Right atrium auricular region (tissue), 2 donors: ENCODE measurements at regions not wholly inside any gene's neighbourhood (a gene's known extent, or its start where the extent isn't known, plus 50 kb on each side); places are given as distances from the start of the nearest gene placed in this dataset.

Experiments
- DNase-seq: peaks from one replicate; pipeline ENCODE4 v3.0.0-alpha.2; 2019; ENCODE audit warnings: low spot score
- H3K27ac ChIP-seq, 2 donors: fragments of 200-600 bp; sonication (generic); 1 replicate in 1 of 2; 2 replicates in 1 of 2; pipeline ENCODE4 v1.5.1; 2016 to 2019
- H3K27me3 ChIP-seq, 2 donors: fragments of 200-600 bp; sonication (generic); one replicate each; pipeline versions ENCODE4 v1.5.1 to v1.6.0; 2017 to 2019
- H3K36me3 ChIP-seq: fragments of 200-600 bp; sonication (generic); one replicate; pipeline ENCODE4 v1.5.1; 2016
- H3K4me1 ChIP-seq, 2 donors: fragments of 200-600 bp; sonication (generic); one replicate each; pipeline versions ENCODE4 v1.5.1 to v1.6.0; 2017 to 2019
- H3K4me3 ChIP-seq, 2 donors: fragments of 200-600 bp; sonication (generic); 1 replicate in 1 of 2; 2 replicates in 1 of 2; pipeline ENCODE4 v1.5.1; 2017 to 2019; ENCODE audit warnings: mild to moderate bottlenecking in 1 of 2, moderate library complexity in 1 of 2
- H3K9me3 ChIP-seq, 2 donors: fragments of 200-600 bp; sonication (generic); one replicate each; pipeline ENCODE4 v1.5.1; 2019
- TF ChIP-seq, protein P1 (sequence below), 2 donors: fragments of 200-600 bp; sonication (generic); IDR thresholded peaks; one replicate each; pipeline ENCODE4 v1.5.1; 2019; ENCODE audit warnings: antibody characterized with exemption in 2 of 2

DNA sequence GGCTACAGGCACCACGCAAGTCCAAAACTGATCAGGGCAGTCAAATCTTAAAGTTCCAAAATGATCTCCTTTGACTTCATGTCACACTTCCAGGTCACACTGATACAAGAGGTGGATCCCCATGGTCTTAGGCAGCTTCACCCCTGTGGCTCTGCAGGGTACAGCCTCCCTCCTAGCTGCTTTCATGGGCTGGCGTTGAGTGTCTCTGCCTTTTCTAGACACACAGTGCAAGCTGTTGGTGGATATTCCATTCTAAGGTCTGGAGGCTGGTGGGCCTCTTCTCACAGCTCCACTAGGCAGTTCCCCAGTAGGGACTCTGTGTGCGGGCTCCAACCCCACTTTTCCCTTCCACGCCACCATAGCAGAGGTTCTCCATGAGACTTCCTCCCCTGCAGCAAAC lies 838.2 kb upstream of the CHAC2 start:
- Histone ChIP-seq H3K4me1 (no peaks in the 10 kb centered on the region), H3K27ac (no peak overlapping the region), H3K36me3 (no peaks in the 10 kb centered on the region), H3K9me3 (no peaks in the 10 kb centered on the region), H3K4me3 (no peak overlapping the region), H3K27me3 (no peaks in the 10 kb centered on the region)
- DNase-seq = no peak
- TF ChIP-seq, protein P1, sequence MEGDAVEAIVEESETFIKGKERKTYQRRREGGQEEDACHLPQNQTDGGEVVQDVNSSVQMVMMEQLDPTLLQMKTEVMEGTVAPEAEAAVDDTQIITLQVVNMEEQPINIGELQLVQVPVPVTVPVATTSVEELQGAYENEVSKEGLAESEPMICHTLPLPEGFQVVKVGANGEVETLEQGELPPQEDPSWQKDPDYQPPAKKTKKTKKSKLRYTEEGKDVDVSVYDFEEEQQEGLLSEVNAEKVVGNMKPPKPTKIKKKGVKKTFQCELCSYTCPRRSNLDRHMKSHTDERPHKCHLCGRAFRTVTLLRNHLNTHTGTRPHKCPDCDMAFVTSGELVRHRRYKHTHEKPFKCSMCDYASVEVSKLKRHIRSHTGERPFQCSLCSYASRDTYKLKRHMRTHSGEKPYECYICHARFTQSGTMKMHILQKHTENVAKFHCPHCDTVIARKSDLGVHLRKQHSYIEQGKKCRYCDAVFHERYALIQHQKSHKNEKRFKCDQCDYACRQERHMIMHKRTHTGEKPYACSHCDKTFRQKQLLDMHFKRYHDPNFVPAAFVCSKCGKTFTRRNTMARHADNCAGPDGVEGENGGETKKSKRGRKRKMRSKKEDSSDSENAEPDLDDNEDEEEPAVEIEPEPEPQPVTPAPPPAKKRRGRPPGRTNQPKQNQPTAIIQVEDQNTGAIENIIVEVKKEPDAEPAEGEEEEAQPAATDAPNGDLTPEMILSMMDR (IDR thresholded peaks at IDR 0.05) = no peak

DNA sequence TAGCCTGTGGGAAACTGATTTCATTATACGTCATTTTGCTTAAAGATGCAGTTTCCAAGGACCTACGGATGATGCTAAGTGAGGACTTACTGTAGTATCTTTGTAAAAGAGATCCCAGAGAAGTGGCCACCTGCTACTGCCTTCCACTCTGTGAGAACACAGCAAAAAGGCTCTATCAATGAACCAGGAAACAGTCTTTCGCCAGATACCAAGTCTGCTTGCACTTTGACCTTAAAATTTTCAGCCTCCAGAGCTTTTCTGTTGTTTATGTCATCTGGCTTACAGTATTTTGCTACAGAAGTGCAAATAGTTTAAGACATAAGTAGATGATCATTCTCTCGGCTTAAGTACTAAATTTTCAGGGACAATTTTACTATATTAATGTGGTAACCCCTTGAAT lies 847.9 kb upstream of the CHAC2 start:
- no peaks in the 10 kb centered on the region for H3K36me3 ChIP-seq
- TF ChIP-seq, protein P1 (IDR thresholded peaks at IDR 0.05) = no peak
- no peaks in the 10 kb centered on the region for H3K4me1 ChIP-seq
- no peak overlapping the region for H3K4me3 ChIP-seq
- no peak overlapping the region for H3K27ac ChIP-seq
- no peaks in the 10 kb centered on the region for H3K27me3 ChIP-seq
- no peaks in the 10 kb centered on the region for H3K9me3 ChIP-seq
- DNase-seq = no peak

DNA sequence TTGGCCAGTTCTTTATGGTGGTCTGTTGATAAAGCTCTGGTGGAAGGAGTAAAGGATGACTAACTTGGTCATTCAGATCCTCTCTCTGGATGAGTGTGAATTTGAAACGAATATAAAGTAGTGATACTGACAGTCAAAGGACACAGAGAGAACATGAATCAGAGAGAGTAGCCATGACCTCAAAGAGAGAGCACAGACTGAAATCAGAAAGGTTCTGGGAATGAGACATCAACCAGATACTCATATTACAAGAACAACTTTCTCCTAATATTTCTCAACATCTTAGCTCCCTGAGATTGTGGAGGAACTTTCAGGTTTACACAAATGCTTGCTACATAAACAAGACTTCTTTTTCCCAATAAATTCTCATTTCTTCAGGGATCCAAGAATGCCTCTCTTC lies 849.1 kb upstream of the CHAC2 start:
- no peak for DNase-seq
- H3K9me3 ChIP-seq = no peaks in the 10 kb centered on the region
- H3K4me3 ChIP-seq = no peak overlapping the region
- H3K4me1 ChIP-seq = no peaks in the 10 kb centered on the region
- no peaks in the 10 kb centered on the region for H3K36me3 ChIP-seq
- no peaks in the 10 kb centered on the region for H3K27me3 ChIP-seq
- H3K27ac ChIP-seq = no peak overlapping the region
- TF ChIP-seq, protein P1 (IDR thresholded peaks at IDR 0.05) = no peak

DNA sequence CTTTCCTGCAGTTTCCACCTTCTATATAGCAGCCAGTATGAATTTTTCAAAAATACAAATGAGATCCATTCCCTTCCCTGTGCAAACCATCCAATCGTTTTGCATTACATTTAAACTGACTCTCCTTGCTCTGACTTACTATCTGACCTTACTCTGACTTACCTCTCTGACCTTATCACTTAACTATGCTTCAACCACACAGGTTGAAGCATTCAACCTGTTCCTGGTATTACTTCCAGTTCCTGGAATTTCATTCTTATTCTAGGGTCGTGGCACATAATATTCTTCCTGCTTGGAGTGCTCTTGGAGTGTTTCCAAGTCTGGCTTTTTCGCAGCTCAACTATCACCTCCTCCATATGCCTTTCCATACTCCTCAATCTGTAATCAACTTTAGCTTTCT lies 850.6 kb upstream of the CHAC2 start:
- H3K9me3 ChIP-seq = no peaks in the 10 kb centered on the region
- H3K27ac ChIP-seq = no peak overlapping the region
- H3K4me3 ChIP-seq = no peak overlapping the region
- TF ChIP-seq, protein P1 (IDR thresholded peaks at IDR 0.05) = no peak
- DNase-seq = no peak
- no peaks in the 10 kb centered on the region for H3K27me3 ChIP-seq
- no peaks in the 10 kb centered on the region for H3K36me3 ChIP-seq
- H3K4me1 ChIP-seq = no peaks in the 10 kb centered on the region

DNA sequence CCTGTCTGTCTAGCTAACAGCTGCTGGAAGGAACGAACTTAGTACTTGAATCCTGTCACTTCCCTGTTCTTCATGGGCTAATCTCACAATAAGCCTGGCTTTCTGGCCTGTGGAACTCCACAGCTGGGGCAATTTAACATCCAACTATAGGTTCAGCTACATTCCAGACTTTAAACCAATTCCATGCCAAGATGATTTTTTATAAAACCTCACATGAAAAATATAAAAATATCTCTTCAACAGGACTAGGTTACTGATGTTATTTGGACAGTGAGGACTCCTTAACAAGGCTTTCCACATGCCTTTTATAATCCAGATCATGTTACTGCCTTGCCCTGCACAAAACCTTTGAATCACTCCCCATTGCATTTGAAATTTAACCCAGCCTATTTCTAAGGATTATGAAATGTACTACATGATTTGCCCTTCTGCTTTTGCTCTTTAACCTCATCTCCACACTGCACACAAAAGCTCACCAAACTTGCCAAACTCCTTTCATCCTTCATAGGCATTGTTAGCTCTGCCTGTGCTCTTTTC lies 863.2 kb upstream of the CHAC2 start:
- H3K27me3 ChIP-seq = no peaks in the 10 kb centered on the region
- no peak overlapping the region for H3K4me3 ChIP-seq
- DNase-seq = no peak
- H3K27ac ChIP-seq = no peak overlapping the region
- no peaks in the 10 kb centered on the region for H3K36me3 ChIP-seq
- TF ChIP-seq, protein P1 (IDR thresholded peaks at IDR 0.05) = no peak
- peaks cover 0 to 21% of the 10 kb centered on the region in 2 donors for H3K9me3 ChIP-seq
- H3K4me1 ChIP-seq = no peaks in the 10 kb centered on the region

DNA sequence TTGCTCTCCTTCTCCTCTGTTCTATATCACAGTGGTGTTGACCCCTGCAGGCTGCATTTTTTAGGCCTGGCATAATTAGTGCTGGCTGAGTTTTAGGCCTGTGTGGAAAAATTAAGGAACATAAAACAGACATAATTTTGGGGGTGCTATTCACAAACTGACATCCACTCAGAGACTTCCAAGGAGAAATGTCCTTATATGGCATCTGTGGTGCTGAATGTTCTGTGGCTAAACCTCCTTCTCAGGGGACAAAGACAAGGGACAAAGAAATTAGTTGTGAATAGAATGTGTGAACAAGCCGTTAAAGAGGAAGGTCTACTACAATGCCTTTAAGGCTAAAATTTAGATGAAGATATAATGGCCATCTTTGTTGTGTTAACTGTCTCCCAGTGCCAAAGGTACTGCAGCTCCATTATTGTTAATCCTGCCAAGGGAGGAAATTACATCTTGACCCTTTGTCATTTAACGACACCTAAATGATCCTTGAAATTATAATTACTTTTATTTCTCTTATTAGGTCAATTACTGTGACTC lies 870.0 kb upstream of the CHAC2 start:
- no peaks in the 10 kb centered on the region for H3K36me3 ChIP-seq
- no peak overlapping the region for H3K27ac ChIP-seq
- DNase-seq = no peak
- no peak overlapping the region for H3K4me3 ChIP-seq
- H3K4me1 ChIP-seq = no peaks in the 10 kb centered on the region
- no peaks in the 10 kb centered on the region for H3K27me3 ChIP-seq
- TF ChIP-seq, protein P1 (IDR thresholded peaks at IDR 0.05) = no peak
- H3K9me3 ChIP-seq = peaks cover 0 to 24% of the 10 kb centered on the region in 2 donors
